ENCODE measurements at regions not wholly inside any gene's neighbourhood (a gene's known extent, or its start where the extent isn't known, plus 50 kb on each side); places are given as distances from the start of the nearest gene placed in this dataset.

- no peaks in the 10 kb centered on the region for H3K9me3 ChIP-seq
- 90 to 100% methylated on average over 1 of the region's 1 CpG for WGBS, 2 donors (ENCODE audit: low coverage in 1 of 2)
- intact Hi-C loops (cut with DNase I; ENCODE audit: low total_unique reads) (no loop called here), in situ Hi-C loops (cut with MboI; ENCODE audit: low pct_ligation_motif_present in 1 of 4, low pct_unique_long_range_greater_than_20kb in 1 of 4, low sequenced_read_pairs in 3 of 4) (no loop called here)
- no peaks in the 10 kb centered on the region for H3K27me3 ChIP-seq
- no peak for DNase-seq
- H3K4me3 ChIP-seq: no peak overlapping the region
- no peak overlapping the region for H3K27ac ChIP-seq
- no peaks in the 10 kb centered on the region for H3K36me3 ChIP-seq
- H3K4me1 ChIP-seq: peaks cover 0 to 14% (median 0%) of the 10 kb centered on the region in 4 donors
- TF ChIP-seq CTCF (IDR thresholded peaks at IDR 0.05): no peak
These were observed 135.0 kb upstream of the IL15 start for GRCh38 chr4:141501395-141501794.

GRCh38 chr4:141501931-141502330 is 134.5 kb upstream of the IL15 start:
- DNase-seq: no peak
- no peak for TF ChIP-seq POLR2A (IDR thresholded peaks at IDR 0.05)
- no peak for TF ChIP-seq CTCF (IDR thresholded peaks at IDR 0.05)
- TF ChIP-seq EP300 (IDR thresholded peaks at IDR 0.05; ENCODE audit: low read depth): no peak
- TF ChIP-seq POLR2AphosphoS5 (IDR thresholded peaks at IDR 0.05): no peak
- H3K9me3 ChIP-seq: no peaks in the 10 kb centered on the region
- no peak overlapping the region for H3K27ac ChIP-seq
- H3K4me1 ChIP-seq: peaks cover 0 to 14% (median 0%) of the 10 kb centered on the region in 4 donors
- intact Hi-C loops (cut with DNase I; ENCODE audit: low total_unique reads): no loop called here
- H3K36me3 ChIP-seq: no peaks in the 10 kb centered on the region
- in situ Hi-C loops (cut with MboI; ENCODE audit: low pct_ligation_motif_present in 1 of 4, low pct_unique_long_range_greater_than_20kb in 1 of 4, low sequenced_read_pairs in 3 of 4): no loop called here
- H3K27me3 ChIP-seq: no peaks in the 10 kb centered on the region
- no peak overlapping the region for H3K4me3 ChIP-seq
- 52 to 62% methylated on average over 3 of the region's 3 CpGs for WGBS, 2 donors (ENCODE audit: low coverage in 1 of 2)

- Histone ChIP-seq H3K27me3 (no peaks in the 10 kb centered on the region), H3K36me3 (no peaks in the 10 kb centered on the region), H3K4me1 (peaks cover 0 to 14% (median 0%) of the 10 kb centered on the region in 4 donors), H3K4me3 (no peak overlapping the region), H3K27ac (peak overlapping the region in 1 of 4 donors; percentile 5), H3K9me3 (no peaks in the 10 kb centered on the region)
- WGBS, 2 donors (ENCODE audit: low coverage in 1 of 2): 58 to 71% methylated on average over 1 to 2 of the region's 2 CpGs
- in situ Hi-C loops (cut with MboI; ENCODE audit: low pct_ligation_motif_present in 1 of 4, low pct_unique_long_range_greater_than_20kb in 1 of 4, low sequenced_read_pairs in 3 of 4) (no loop called here), intact Hi-C loops (cut with DNase I; ENCODE audit: low total_unique reads) (no loop called here)
- no peak for TF ChIP-seq POLR2AphosphoS5 (IDR thresholded peaks at IDR 0.05)
- TF ChIP-seq CTCF (IDR thresholded peaks at IDR 0.05): no peak
- TF ChIP-seq EP300 (IDR thresholded peaks at IDR 0.05; ENCODE audit: low read depth): no peak
- no peak for TF ChIP-seq POLR2A (IDR thresholded peaks at IDR 0.05)
- DNase-seq: no peak
These were observed 133.6 kb upstream of the IL15 start for GRCh38 chr4:141502755-141503154.

GRCh38 chr4:141503260-141503659 is 133.1 kb upstream of the IL15 start:
- no peak for DNase-seq
- Histone ChIP-seq H3K4me1 (peaks cover 0 to 14% (median 0%) of the 10 kb centered on the region in 4 donors), H3K27ac (peak overlapping the region in 1 of 4 donors; percentile 5), H3K4me3 (no peak overlapping the region), H3K36me3 (no peaks in the 10 kb centered on the region), H3K9me3 (no peaks in the 10 kb centered on the region), H3K27me3 (no peaks in the 10 kb centered on the region)
- intact Hi-C loops (cut with DNase I; ENCODE audit: low total_unique reads): no loop called here
- TF ChIP-seq POLR2A (IDR thresholded peaks at IDR 0.05): no peak
- in situ Hi-C loops (cut with MboI; ENCODE audit: low pct_ligation_motif_present in 1 of 4, low pct_unique_long_range_greater_than_20kb in 1 of 4, low sequenced_read_pairs in 3 of 4): no loop called here

GRCh38 chr4:141511055-141511454 is 125.3 kb upstream of the IL15 start:
- Histone ChIP-seq H3K9me3 (no peaks in the 10 kb centered on the region), H3K27ac (no peak overlapping the region), H3K4me3 (no peak overlapping the region), H3K36me3 (no peaks in the 10 kb centered on the region), H3K27me3 (no peaks in the 10 kb centered on the region), H3K4me1 (no peaks in the 10 kb centered on the region)
- no peak for DNase-seq
- in situ Hi-C loops (cut with MboI; ENCODE audit: low pct_ligation_motif_present in 1 of 4, low pct_unique_long_range_greater_than_20kb in 1 of 4, low sequenced_read_pairs in 3 of 4): no loop called here
- intact Hi-C loops (cut with DNase I; ENCODE audit: low total_unique reads): no loop called here
- no peak for TF ChIP-seq CTCF (IDR thresholded peaks at IDR 0.05)
- TF ChIP-seq POLR2AphosphoS5 (IDR thresholded peaks at IDR 0.05): no peak
- TF ChIP-seq EP300 (IDR thresholded peaks at IDR 0.05; ENCODE audit: low read depth): no peak
- no peak for TF ChIP-seq POLR2A (IDR thresholded peaks at IDR 0.05)
